ENCODE measurements at regions not wholly inside any gene's neighbourhood (a gene's known extent, or its start where the extent isn't known, plus 50 kb on each side); places are given as distances from the start of the nearest gene placed in this dataset.

GRCh38 chr1:191641420-191642260 is 516.6 kb upstream of the RGS18 start (continued):
- TF ChIP-seq, protein P1, sequence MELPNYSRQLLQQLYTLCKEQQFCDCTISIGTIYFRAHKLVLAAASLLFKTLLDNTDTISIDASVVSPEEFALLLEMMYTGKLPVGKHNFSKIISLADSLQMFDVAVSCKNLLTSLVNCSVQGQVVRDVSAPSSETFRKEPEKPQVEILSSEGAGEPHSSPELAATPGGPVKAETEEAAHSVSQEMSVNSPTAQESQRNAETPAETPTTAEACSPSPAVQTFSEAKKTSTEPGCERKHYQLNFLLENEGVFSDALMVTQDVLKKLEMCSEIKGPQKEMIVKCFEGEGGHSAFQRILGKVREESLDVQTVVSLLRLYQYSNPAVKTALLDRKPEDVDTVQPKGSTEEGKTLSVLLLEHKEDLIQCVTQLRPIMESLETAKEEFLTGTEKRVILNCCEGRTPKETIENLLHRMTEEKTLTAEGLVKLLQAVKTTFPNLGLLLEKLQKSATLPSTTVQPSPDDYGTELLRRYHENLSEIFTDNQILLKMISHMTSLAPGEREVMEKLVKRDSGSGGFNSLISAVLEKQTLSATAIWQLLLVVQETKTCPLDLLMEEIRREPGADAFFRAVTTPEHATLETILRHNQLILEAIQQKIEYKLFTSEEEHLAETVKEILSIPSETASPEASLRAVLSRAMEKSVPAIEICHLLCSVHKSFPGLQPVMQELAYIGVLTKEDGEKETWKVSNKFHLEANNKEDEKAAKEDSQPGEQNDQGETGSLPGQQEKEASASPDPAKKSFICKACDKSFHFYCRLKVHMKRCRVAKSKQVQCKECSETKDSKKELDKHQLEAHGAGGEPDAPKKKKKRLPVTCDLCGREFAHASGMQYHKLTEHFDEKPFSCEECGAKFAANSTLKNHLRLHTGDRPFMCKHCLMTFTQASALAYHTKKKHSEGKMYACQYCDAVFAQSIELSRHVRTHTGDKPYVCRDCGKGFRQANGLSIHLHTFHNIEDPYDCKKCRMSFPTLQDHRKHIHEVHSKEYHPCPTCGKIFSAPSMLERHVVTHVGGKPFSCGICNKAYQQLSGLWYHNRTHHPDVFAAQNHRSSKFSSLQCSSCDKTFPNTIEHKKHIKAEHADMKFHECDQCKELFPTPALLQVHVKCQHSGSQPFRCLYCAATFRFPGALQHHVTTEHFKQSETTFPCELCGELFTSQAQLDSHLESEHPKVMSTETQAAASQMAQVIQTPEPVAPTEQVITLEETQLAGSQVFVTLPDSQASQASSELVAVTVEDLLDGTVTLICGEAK (IDR thresholded peaks at IDR 0.05), result no peak
- TF ChIP-seq, protein P1 (CRISPR knock-in tag; IDR thresholded peaks at IDR 0.05), result no peak

GRCh38 chr1:191643060-191643459 is 515.2 kb upstream of the RGS18 start:
- no TSS peak for BruUV-seq (replicated peaks)
- H3K4me3 ChIP-seq (replicated peaks in 1 of 3; ENCODE audit: insufficient read depth in 1 of 3, low read depth in 2 of 3, low read length in 3 of 3), result no peak overlapping the region
- ChIA-PET POLR2A (no interaction called here), CTCF (ENCODE audit: low intra/inter-chr PET ratio, low total read pairs) (no interaction called here)
- H3K27me3 ChIP-seq (ENCODE audit: control insufficient read depth in 1 of 2, insufficient read depth in 2 of 2, low read length in 2 of 2), result no peaks in the 10 kb centered on the region
- no peak overlapping the region for H2AFZ ChIP-seq (ENCODE audit: low read length)
- no peak for DNase-seq (ENCODE audit: low spot score)
- no peak for ATAC-seq
- no peaks in the 10 kb centered on the region for H3K36me3 ChIP-seq (replicated peaks in 1 of 2; ENCODE audit: control insufficient read depth in 1 of 2, insufficient read depth in 2 of 2, low read length in 2 of 2)
- H3K9me3 ChIP-seq (ENCODE audit: low read length), result no peaks in the 10 kb centered on the region
- no peaks in the 10 kb centered on the region for H3K79me2 ChIP-seq (ENCODE audit: insufficient read depth, low read length)
- H3K9ac ChIP-seq (ENCODE audit: insufficient read depth, low read depth, low read length), result no peak overlapping the region
- in situ Hi-C loops (cut with HindIII; ENCODE audit: extremely low pct_ligation_motif_present, low pct_unique_long_range_greater_than_20kb) (no loop called here), intact Hi-C loops (cut with micrococcal nuclease; ENCODE audit: unreplicated experiment) (no loop called here)
- no peak overlapping the region for H3K27ac ChIP-seq (ENCODE audit: extremely low read length, insufficient read depth, low read length)
- no peaks in the 10 kb centered on the region for H3K4me1 ChIP-seq (ENCODE audit: insufficient read depth, low read length)
- no peak overlapping the region for H3K4me2 ChIP-seq (ENCODE audit: low read depth, low read length)
- no peak for FAIRE-seq
- no peaks in the 10 kb centered on the region for H4K20me1 ChIP-seq (ENCODE audit: insufficient read depth, low read length)
- WGBS (ENCODE audit: low lambda C conversion rate), result 0% methylated on average over 1 of the region's 1 CpG
- TF ChIP-seq PHF20 (CRISPR knock-in tag; IDR thresholded peaks at IDR 0.05) (no peak), IRF2 (CRISPR knock-in tag; IDR thresholded peaks at IDR 0.05) (no peak), MAX (IDR thresholded peaks at IDR 0.05) (no peak)
- TF ChIP-seq, protein P2, sequence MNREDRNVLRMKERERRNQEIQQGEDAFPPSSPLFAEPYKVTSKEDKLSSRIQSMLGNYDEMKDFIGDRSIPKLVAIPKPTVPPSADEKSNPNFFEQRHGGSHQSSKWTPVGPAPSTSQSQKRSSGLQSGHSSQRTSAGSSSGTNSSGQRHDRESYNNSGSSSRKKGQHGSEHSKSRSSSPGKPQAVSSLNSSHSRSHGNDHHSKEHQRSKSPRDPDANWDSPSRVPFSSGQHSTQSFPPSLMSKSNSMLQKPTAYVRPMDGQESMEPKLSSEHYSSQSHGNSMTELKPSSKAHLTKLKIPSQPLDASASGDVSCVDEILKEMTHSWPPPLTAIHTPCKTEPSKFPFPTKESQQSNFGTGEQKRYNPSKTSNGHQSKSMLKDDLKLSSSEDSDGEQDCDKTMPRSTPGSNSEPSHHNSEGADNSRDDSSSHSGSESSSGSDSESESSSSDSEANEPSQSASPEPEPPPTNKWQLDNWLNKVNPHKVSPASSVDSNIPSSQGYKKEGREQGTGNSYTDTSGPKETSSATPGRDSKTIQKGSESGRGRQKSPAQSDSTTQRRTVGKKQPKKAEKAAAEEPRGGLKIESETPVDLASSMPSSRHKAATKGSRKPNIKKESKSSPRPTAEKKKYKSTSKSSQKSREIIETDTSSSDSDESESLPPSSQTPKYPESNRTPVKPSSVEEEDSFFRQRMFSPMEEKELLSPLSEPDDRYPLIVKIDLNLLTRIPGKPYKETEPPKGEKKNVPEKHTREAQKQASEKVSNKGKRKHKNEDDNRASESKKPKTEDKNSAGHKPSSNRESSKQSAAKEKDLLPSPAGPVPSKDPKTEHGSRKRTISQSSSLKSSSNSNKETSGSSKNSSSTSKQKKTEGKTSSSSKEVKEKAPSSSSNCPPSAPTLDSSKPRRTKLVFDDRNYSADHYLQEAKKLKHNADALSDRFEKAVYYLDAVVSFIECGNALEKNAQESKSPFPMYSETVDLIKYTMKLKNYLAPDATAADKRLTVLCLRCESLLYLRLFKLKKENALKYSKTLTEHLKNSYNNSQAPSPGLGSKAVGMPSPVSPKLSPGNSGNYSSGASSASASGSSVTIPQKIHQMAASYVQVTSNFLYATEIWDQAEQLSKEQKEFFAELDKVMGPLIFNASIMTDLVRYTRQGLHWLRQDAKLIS (CRISPR knock-in tag; IDR thresholded peaks at IDR 0.05), result no peak

Data from HepG2 (cell line).